GM10266 (cell line): ENCODE measurements at regions not wholly inside any gene's neighbourhood (a gene's known extent, or its start where the extent isn't known, plus 50 kb on each side); places are given as distances from the start of the nearest gene placed in this dataset.

Source experiments
- DNase-seq: peaks from one replicate; pipeline ENCODE4 v3.0.0; 2012; ENCODE audit errors: extremely low spot score
- TF ChIP-seq, protein P1 (sequence below): IDR thresholded peaks from 2 replicates; pipeline ENCODE4 v1.5.1; 2012; ENCODE audit warnings: mild to moderate bottlenecking, low read depth; ENCODE audit not compliant: control insufficient read depth, insufficient read depth; ENCODE audit errors: missing control alignments

DNA sequence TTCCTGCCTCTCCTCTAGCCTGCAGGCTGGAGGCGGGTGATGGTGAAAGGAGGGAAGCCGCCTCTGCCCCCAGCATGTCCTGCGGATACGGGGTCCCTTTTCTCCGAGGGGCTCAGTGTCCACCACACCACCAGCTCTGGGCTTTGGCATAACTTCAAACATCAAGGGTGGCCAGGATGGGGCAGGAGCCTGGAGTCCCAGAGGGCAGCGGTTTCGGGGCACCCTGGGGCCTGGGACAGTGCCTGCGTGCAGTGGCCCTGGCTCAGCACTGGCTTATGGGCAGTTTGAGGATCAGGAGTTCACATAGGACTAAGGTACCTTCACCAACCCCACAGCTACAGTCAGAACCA, 85.5 kb upstream of the GPC1 start:
- DNase-seq = no peak
- TF ChIP-seq, protein P1, sequence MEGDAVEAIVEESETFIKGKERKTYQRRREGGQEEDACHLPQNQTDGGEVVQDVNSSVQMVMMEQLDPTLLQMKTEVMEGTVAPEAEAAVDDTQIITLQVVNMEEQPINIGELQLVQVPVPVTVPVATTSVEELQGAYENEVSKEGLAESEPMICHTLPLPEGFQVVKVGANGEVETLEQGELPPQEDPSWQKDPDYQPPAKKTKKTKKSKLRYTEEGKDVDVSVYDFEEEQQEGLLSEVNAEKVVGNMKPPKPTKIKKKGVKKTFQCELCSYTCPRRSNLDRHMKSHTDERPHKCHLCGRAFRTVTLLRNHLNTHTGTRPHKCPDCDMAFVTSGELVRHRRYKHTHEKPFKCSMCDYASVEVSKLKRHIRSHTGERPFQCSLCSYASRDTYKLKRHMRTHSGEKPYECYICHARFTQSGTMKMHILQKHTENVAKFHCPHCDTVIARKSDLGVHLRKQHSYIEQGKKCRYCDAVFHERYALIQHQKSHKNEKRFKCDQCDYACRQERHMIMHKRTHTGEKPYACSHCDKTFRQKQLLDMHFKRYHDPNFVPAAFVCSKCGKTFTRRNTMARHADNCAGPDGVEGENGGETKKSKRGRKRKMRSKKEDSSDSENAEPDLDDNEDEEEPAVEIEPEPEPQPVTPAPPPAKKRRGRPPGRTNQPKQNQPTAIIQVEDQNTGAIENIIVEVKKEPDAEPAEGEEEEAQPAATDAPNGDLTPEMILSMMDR = no peak

DNA sequence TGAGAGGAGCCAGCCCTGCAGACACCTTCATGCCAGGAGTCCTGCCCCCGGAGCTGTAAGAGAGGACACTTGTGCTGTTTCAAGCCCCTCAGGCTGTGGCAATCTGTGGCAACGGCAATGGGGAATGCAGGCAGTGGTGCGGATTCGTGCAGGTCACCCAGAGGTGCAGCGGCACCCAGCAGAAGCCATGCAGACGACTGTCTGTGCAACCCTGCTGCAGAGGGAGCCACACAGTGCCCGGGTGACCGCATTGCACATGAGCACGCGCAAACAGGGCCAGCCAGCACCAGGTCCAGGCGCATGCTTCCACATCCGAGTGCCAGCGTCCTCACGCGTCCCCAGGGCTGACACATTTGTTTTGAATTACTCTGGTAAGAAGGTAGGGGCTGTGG, 84.8 kb upstream of the GPC1 start:
- TF ChIP-seq, protein P1 = no peak

DNA sequence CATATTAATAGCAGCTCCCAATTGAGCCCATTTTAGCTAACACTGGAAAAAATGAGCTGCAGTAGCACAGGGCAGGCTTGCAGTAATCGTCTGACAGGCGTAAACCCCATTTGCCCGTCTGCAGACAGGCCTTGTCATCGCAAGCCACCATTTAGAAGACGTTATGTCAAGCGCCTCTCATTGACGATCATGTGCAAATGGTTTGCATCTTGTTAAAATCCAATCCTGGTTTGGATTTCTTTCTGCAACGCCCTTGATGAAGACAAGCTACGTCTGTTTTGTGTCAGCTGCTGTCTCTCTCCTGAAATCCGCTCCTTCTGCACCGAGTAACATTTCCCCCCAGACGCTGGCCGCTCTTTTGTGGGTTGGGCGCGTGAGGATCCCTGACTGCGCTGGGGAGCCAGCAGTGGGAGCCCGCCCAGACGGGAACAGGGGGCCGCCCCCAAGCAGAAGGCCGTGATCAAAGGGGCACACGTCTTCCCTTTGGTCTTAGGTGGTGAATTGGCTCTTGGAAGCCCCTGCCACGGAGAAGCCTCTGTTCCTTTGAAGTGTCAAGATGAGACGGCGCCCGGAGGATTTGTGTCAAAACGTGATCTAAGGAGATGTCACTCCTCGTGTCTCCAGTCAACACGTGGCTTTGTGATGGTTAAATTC, 84.2 kb upstream of the GPC1 start:
- TF ChIP-seq, protein P1 = no peak

More for the DNA sequence above, 84.8 kb upstream of the GPC1 start:
- DNase-seq = no peak

DNA sequence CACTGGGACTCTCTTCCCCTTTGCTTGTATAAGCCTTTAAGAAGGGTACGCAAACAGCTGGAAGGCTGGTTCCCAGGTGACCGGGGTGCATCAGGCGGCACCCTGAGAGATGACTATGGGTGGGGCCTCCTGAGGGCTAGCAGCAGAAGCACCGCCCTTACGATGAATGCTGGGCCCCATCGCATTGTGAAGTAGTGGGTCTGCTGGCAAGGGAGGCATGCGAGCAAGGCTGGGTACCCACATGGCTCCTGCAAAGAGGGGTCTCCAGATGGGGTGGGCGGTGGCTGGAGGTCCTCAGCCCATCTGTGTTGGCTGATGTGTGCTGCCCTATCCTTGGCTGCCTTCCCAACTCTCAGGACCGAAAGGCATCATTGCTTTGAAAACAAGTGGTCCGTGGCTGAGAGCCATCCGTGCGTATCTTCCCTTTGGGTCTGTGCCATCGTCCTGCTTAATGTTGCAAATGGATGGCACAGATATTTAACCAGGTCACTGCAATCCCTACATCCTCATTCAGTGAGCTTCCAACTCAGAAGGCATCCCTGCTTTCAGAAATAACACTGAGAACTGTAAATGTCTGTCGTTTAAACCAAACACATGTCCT, 83.5 kb upstream of the GPC1 start:
- TF ChIP-seq, protein P1 = no peak
- no peak for DNase-seq

More for the DNA sequence above, 84.2 kb upstream of the GPC1 start:
- DNase-seq = no peak

DNA sequence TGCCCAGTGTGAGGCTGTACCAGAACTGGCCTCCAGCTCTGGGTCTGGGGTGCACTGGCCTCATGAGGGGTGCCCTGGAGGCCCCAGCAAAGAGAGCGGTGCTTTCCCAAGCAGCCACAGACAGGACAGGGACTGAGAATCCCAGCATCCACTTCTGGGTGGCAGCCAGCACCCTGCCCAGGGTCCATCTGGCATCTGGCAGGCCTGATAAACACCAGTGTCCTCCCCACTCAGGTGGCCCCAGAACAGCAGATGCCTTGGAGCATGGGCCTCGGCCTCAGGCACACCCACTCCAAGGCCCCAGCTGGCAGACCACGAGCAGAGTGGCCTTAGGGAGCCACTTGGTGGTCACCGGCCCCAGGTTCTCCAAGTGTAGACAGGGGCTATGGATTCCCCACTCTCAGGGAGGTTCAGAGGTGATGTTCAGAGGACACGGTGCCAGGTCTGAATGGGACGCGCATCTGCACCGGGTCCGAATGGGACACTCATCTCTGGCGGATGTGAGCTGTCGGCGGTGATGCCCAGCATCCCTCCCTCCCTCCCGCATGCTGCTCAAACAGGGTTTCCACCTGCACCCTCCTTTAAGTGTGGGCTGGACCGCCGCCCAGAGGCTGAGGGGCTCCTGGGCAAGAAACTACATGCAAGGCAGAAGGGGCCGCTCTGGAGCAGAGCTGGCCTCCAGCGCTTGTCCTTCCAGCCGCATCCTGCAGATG, 82.2 kb upstream of the GPC1 start:
- DNase-seq = no peak

DNA sequence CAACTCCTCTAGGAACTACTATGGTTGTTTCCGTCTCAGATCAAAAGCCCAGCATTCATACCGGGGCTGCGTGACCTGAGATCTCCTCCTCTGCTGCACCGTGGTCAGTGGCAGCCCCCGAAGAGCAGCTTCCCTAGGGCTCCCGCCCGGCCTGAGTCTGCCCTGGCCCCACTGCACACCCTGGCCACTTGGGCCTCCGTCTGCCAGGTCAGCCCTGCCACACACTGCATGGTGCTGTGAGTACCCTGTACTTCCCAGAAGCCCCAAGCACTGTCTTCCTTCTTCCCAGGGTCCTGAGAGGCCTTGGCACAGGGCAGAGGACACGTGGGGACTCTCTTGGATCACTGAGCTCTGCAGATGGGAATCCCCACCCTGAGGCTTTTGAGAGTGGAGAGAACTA, 81.5 kb upstream of the GPC1 start:
- DNase-seq = no peak
- TF ChIP-seq, protein P1 = no peak

More for the DNA sequence above, 82.2 kb upstream of the GPC1 start:
- TF ChIP-seq, protein P1 = no peak

DNA sequence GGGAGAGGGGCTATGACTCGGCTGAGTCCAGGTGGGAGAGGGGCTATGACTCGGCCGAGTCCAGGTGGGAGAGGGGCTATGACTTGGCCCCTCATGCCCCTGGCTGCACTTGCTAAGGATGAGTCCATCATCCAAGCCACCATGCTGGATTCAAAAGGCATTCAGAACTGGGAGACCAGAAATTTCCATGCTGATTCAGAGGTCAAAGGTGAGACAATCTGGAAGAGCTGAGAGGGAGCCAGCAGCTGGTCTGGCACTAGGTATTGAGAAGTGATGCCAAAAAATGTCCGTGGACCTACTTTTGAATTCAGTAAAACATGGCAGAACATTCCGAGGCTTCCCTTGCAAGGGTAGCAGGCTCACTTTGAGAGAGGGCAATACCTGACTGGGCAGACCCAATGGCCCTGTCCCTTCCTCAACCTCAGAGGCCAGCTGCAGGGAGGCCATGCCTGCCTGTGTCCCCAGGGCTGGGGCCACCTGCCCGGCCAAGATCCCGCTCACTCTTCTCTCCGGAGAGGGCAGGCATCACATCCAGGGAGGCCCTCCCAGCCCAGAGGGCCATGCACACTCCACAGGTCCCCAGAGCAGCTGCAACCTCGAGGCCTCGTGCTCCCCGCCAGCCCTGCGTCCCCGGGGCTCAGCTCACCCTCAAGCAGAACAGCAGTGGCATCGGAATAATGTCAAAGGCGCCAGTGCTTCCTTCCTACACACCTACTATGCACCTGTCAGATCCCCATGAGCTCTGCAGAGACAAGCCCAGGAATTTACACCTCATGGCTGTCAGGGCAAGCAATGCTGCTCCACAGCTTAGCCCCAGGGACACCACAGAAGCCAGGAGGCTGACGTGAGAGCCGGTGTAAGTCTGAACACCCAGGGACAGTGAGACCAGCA, 80.2 kb upstream of the GPC1 start:
- TF ChIP-seq, protein P1 = no peak
- no peak for DNase-seq
